SK-N-MC (cell line): ENCODE measurements at regions not wholly inside any gene's neighbourhood (a gene's known extent, or its start where the extent isn't known, plus 50 kb on each side); places are given as distances from the start of the nearest gene placed in this dataset.
"Not testable (repeated sequence)": the region's sequence is repeated elsewhere in the genome, so short reads cannot be mapped to it uniquely, and the experiment has no call there.

Source experiments
- EZH2 ChIP-seq: fragments of 200-600 bp; sonication (generic); IDR thresholded peaks from one replicate; pipeline ENCODE4 v1.6.1; 2017; ENCODE audit warnings: antibody characterized with exemption
- FOXP2 ChIP-seq: optimal IDR thresholded peaks from 2 replicates; pipeline ENCODE3; 2011; ENCODE audit warnings: mild to moderate bottlenecking, moderate library complexity; ENCODE audit not compliant: insufficient read depth; ENCODE audit errors: extremely low read length, control extremely low read depth
- POLR2AphosphoS5 ChIP-seq: IDR thresholded peaks from 2 replicates; pipeline ENCODE4 v1.6.1; 2012; ENCODE audit warnings: mild to moderate bottlenecking, low read depth, low read length, borderline replicate concordance

DNA sequence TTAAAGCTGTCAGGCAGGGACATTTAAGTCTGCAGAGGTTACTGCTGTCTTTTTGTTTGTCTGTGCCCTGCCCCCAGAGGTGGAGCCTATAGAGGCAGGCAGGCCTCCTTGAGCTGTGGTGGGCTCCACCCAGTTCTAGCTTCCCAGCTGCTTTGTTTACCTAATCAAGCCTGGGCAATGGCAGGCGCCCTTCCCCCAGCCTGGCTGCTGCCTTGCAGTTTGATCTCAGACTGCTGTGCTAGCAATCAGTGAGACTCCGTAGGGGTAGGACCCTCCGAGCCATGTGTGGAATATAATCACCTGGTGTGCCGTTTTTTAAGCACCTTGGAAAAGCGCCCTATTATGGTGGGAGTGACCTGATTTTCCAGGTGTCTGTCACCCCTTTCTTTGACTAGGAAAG is 703.5 kb upstream of the MANEA start:
- TF ChIP-seq EZH2, POLR2AphosphoS5, FOXP2: not testable (repeated sequence)
